Neuronal stem cell (in vitro differentiated cells): ENCODE measurements at regions not wholly inside any gene's neighbourhood (a gene's known extent, or its start where the extent isn't known, plus 50 kb on each side); places are given as distances from the start of the nearest gene placed in this dataset.
"Not testable (repeated sequence)": the region's sequence is repeated elsewhere in the genome, so short reads cannot be mapped to it uniquely, and the experiment has no call there.

ENCODE experiments used
- DNase-seq: peaks from one replicate; pipeline ENCODE4 v3.0.0-alpha.2; 2013; ENCODE audit warnings: low spot score
- H2AFZ ChIP-seq: one replicate; pipeline ENCODE4 v1.6.1; 2013; ENCODE audit warnings: mild to moderate bottlenecking, low read length, inconsistent platforms
- H2AK5ac ChIP-seq: 2 replicates; pipeline ENCODE4 v1.6.1; 2013; ENCODE audit warnings: low read depth, mild to moderate bottlenecking, inconsistent platforms, low read length, moderate library complexity, mixed read lengths
- H2BK120ac ChIP-seq: 2 replicates; pipeline ENCODE4 v1.6.1; 2013; ENCODE audit warnings: low read depth, mild to moderate bottlenecking, inconsistent platforms, low read length, moderate library complexity, mixed read lengths
- H2BK12ac ChIP-seq: one replicate; pipeline ENCODE4 v1.6.1; 2013; ENCODE audit warnings: low read length, inconsistent platforms
- H2BK15ac ChIP-seq: 2 replicates; pipeline ENCODE4 v1.6.1; 2013; ENCODE audit warnings: mild to moderate bottlenecking, low read length, inconsistent platforms, mixed read lengths
- H2BK5ac ChIP-seq: one replicate; pipeline ENCODE4 v1.6.1; 2013; ENCODE audit warnings: inconsistent platforms, mild to moderate bottlenecking, low read length, moderate library complexity
- H3K14ac ChIP-seq: one replicate; pipeline ENCODE4 v1.6.1; 2013; ENCODE audit warnings: low read length, inconsistent platforms
- H3K18ac ChIP-seq: 2 replicates; pipeline ENCODE4 v1.6.1; 2013; ENCODE audit warnings: low read length, inconsistent platforms
- H3K23ac ChIP-seq: 2 replicates; pipeline ENCODE4 v1.6.1; 2013; ENCODE audit warnings: low read depth, mild to moderate bottlenecking, mixed read lengths, low read length, inconsistent platforms; ENCODE audit not compliant: poor library complexity
- H3K27ac ChIP-seq: replicated peaks from 3 replicates; pipeline ENCODE4 v1.5.1; 2013; ENCODE audit warnings: low read length, inconsistent platforms
- H3K27me3 ChIP-seq, 3 experiments: 2 replicates each; pipeline ENCODE4 v1.6.1; 2013; ENCODE audit warnings: low read length in 3 of 3, mild to moderate bottlenecking in 2 of 3, inconsistent platforms in 1 of 3, low read depth in 1 of 3, mixed read lengths in 1 of 3, moderate library complexity in 1 of 3; ENCODE audit not compliant: control insufficient read depth in 3 of 3, insufficient read depth in 3 of 3
- H3K36me3 ChIP-seq, 2 donors: replicated peaks in 1 of 2; 2 replicates each; pipeline ENCODE4 v1.6.1; 2013; ENCODE audit warnings: low read length in 2 of 2; ENCODE audit not compliant: control insufficient read depth in 2 of 2, insufficient read depth in 2 of 2
- H3K4ac ChIP-seq: 2 replicates; pipeline ENCODE4 v1.6.1; 2013; ENCODE audit warnings: inconsistent platforms, mild to moderate bottlenecking, low read length, moderate library complexity
- H3K4me1 ChIP-seq, 2 donors: 1 replicate in 1 of 2; 2 replicates in 1 of 2; pipeline ENCODE4 v1.6.1; 2013; ENCODE audit warnings: low read length in 2 of 2, low read depth in 1 of 2; ENCODE audit not compliant: control insufficient read depth in 2 of 2, insufficient read depth in 1 of 2
- H3K4me2 ChIP-seq: one replicate; pipeline ENCODE4 v1.6.1; 2013; ENCODE audit warnings: mild to moderate bottlenecking, low read length, inconsistent platforms; ENCODE audit not compliant: insufficient read depth, poor library complexity, severe bottlenecking
- H3K4me3 ChIP-seq, 2 donors: 2 replicates each; pipeline ENCODE4 v1.5.1; 2013; ENCODE audit warnings: low read length in 2 of 2, mild to moderate bottlenecking in 2 of 2, inconsistent platforms in 1 of 2, moderate library complexity in 1 of 2
- H3K79me1 ChIP-seq: one replicate; pipeline ENCODE4 v1.6.1; 2013; ENCODE audit warnings: low read depth, mild to moderate bottlenecking, inconsistent platforms, low read length, moderate library complexity
- H3K9ac ChIP-seq: one replicate; pipeline ENCODE4 v1.6.1; 2013; ENCODE audit warnings: mild to moderate bottlenecking, low read depth, low read length, inconsistent platforms; ENCODE audit not compliant: poor library complexity
- H3K9me3 ChIP-seq, 2 donors: replicated peaks in 1 of 2; 2 replicates each; pipeline versions ENCODE3 to v1.6.1; 2013; ENCODE audit warnings: low read length in 2 of 2, mild to moderate bottlenecking in 2 of 2, inconsistent platforms in 1 of 2, low read depth in 1 of 2, mixed read lengths in 1 of 2, moderate library complexity in 1 of 2; ENCODE audit not compliant: control insufficient read depth in 2 of 2, insufficient read depth in 1 of 2
- H4K8ac ChIP-seq: one replicate; pipeline ENCODE4 v1.6.1; 2013; ENCODE audit warnings: low read depth, mild to moderate bottlenecking, inconsistent platforms, low read length, moderate library complexity
- H4K91ac ChIP-seq: one replicate; pipeline ENCODE4 v1.6.1; 2013; ENCODE audit warnings: low read length, low read depth, mild to moderate bottlenecking, inconsistent platforms; ENCODE audit not compliant: poor library complexity
- WGBS, 2 donors: extraction: QIAGEN DNeasy Blood & Tissue Kit; methylation state at CpG; one replicate each; pipeline ENCODE4 v1.1.7; 2013; ENCODE audit warnings: missing lambda C conversion rate in 2 of 2, mixed read lengths in 1 of 2; ENCODE audit not compliant: insufficient read length in 2 of 2, insufficient replicate concordance in 1 of 2; ENCODE audit errors: extremely low coverage in 2 of 2; 5-methylcytosine and 5-hydroxymethylcytosine counted together

DNA sequence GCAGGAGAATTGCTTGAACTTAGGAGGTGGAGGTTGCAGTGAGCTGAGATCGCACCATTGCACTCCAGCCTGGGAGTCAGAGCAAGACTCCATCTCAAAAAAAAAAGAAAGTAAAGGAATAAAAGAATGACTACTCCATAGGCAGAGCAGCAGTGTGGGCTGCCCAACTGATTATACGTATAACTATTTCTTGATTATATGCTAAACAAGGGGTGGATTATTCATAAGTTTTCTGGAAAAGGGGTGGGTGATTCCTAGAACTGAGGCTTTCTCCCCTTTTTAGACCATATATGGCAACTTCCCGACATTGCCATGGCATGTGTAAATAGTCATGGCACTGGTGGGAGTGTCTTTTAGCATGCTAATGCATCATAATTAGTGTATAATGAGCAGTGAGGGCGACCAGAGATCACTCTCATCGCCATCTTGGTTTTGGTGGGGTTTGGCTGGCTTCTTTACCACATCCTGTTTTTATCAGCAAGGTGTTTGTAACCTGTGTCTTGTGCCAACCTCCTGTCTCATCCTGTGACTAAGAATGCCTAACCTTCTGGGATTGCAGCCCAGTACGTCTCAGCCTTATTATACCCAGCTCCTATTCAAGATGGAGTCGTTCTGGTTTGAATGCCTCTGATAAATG is 72.3 kb upstream of the BCL2L14 start:
- not testable (repeated sequence) for H3K4me3 ChIP-seq, H3K9ac ChIP-seq, H3K23ac ChIP-seq, H2AFZ ChIP-seq, H2AK5ac ChIP-seq, H3K27ac ChIP-seq, H2BK12ac ChIP-seq, H3K9me3 ChIP-seq, H3K18ac ChIP-seq, H4K91ac ChIP-seq, H3K14ac ChIP-seq, H2BK5ac ChIP-seq, H3K4ac ChIP-seq, H2BK15ac ChIP-seq, H4K8ac ChIP-seq, H3K4me2 ChIP-seq, H3K4me1 ChIP-seq, DNase-seq, H2BK120ac ChIP-seq, H3K27me3 ChIP-seq, H3K36me3 ChIP-seq, H3K79me1 ChIP-seq
- WGBS, 2 donors = no CpG with 5 or more reads among the region's 7 CpGs

DNA sequence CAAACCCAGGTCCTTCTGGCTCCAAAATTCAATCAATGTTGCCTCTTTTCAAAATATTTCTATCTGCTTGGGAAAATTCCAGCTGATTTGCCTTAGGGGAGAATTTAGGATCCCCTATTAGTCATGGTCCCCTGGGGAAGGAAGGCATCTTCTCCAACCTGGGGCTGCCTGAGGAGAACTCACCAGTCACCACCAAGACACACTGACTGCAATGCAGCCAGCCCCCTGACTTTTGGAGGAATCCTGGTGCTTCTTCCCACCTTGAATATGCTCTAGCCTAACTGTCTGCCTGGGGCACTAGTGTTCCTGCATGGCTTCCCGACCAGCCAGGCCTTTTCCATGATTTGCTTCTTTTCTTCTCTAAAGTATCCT is 71.8 kb upstream of the BCL2L14 start:
- Histone ChIP-seq H2AK5ac (no peak overlapping the region), H3K23ac (no peak overlapping the region), H3K27me3 (no peaks in the 10 kb centered on the region), H2BK12ac (no peak overlapping the region), H3K36me3 (no peaks in the 10 kb centered on the region), H3K18ac (no peak overlapping the region), H3K9me3 (no peaks in the 10 kb centered on the region), H2BK15ac (no peak overlapping the region), H3K4ac (no peak overlapping the region), H2BK120ac (no peak overlapping the region), H3K4me1 (no peaks in the 10 kb centered on the region), H3K79me1 (no peaks in the 10 kb centered on the region), H3K4me3 (no peak overlapping the region), H3K14ac (no peak overlapping the region), H3K9ac (no peak overlapping the region), H3K27ac (no peak overlapping the region), H4K8ac (no peak overlapping the region), H3K4me2 (no peak overlapping the region), H4K91ac (no peak overlapping the region), H2AFZ (no peak overlapping the region), H2BK5ac (no peak overlapping the region)
- WGBS, 2 donors = no CpG with 5 or more reads among the region's 1 CpG
- no peak for DNase-seq

DNA sequence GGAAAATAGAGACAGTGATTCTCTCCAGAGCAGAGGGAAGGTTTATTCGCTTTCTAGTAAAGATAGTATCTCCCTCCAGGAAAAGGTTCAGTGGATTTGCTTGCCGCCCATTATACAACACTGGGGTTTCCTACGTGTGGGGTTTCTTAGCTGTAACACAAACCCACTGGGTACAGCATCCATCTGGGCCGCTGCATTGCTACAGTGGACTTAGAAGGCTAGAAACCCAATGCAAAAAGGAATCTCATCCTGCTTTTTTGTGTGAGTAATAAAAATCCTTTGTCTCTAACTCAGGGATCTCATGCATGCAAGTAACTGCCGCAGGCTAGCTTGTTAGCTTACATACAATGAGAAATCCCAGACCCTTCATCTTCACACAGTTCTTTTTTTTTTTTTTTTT is 67.1 kb upstream of the BCL2L14 start:
- Histone ChIP-seq H3K4ac (no peak overlapping the region), H3K4me1 (peaks cover 0 to 2% of the 10 kb centered on the region in 2 donors), H3K9ac (no peak overlapping the region), H2BK12ac (no peak overlapping the region), H3K4me2 (no peak overlapping the region), H4K91ac (no peak overlapping the region), H3K27me3 (peaks cover 0 to 2% (median 0%) of the 10 kb centered on the region in 3 experiments), H3K23ac (no peak overlapping the region), H3K14ac (no peak overlapping the region), H3K18ac (no peak overlapping the region), H3K4me3 (no peak overlapping the region), H4K8ac (no peak overlapping the region), H2AFZ (no peak overlapping the region), H2AK5ac (no peak overlapping the region), H3K9me3 (no peaks in the 10 kb centered on the region), H3K36me3 (no peaks in the 10 kb centered on the region), H2BK5ac (no peak overlapping the region), H3K27ac (no peak overlapping the region), H2BK15ac (no peak overlapping the region), H2BK120ac (no peak overlapping the region), H3K79me1 (no peaks in the 10 kb centered on the region)
- no peak for DNase-seq
- no CpG with 5 or more reads among the region's 5 CpGs for WGBS, 2 donors

DNA sequence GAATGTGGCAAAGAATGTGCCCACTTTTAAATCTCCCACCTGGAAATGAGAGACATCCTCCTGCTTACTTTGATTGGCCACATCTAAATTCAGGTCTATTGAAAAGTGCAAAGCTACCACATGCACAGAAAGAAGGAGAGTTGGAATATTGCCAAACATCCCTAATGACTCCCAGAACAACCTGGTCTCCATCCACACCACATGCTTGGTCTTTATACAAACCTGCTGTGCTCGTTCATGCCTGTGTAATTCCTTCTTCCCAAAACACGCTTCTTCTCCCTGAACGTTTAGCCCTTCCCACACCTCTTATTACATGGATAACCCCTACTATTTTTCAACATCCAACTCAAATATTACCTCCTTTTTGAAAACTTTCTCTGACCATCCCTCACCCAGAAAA is 66.2 kb upstream of the BCL2L14 start:
- Histone ChIP-seq H3K27me3 (peaks cover 0 to 2% (median 0%) of the 10 kb centered on the region in 3 experiments), H4K91ac (no peak overlapping the region), H3K18ac (no peak overlapping the region), H3K4me3 (no peak overlapping the region), H3K23ac (no peak overlapping the region), H3K4me2 (no peak overlapping the region), H3K9me3 (no peaks in the 10 kb centered on the region), H3K14ac (no peak overlapping the region), H2AK5ac (no peak overlapping the region), H4K8ac (no peak overlapping the region), H2BK5ac (no peak overlapping the region), H3K36me3 (no peaks in the 10 kb centered on the region), H2BK120ac (no peak overlapping the region), H2BK15ac (no peak overlapping the region), H2BK12ac (no peak overlapping the region), H3K9ac (no peak overlapping the region), H3K27ac (no peak overlapping the region), H3K4ac (no peak overlapping the region), H3K79me1 (no peaks in the 10 kb centered on the region), H3K4me1 (peaks cover 0 to 8% of the 10 kb centered on the region in 2 donors), H2AFZ (no peak overlapping the region)
- 100% methylated on average over 1 of the region's 3 CpGs; no CpG with 5 or more reads in 1 of the 2 donors for WGBS, 2 donors
- DNase-seq = no peak
